SK-MEL-5 (cell line): ENCODE measurements at regions not wholly inside any gene's neighbourhood (a gene's known extent, or its start where the extent isn't known, plus 50 kb on each side); places are given as distances from the start of the nearest gene placed in this dataset.

Experiments
- DNase-seq: peaks from one replicate; pipeline ENCODE4 v3.0.0-alpha.2; 2016; ENCODE audit warnings: low read depth, low spot score
- in situ Hi-C: cut with HindIII; loops from 2 replicates; pipeline ENCODE4 v1.10.0; 2016; ENCODE audit warnings: low sequenced_read_pairs, high pct_unique_total_duplicates, low pct_unique_long_range_greater_than_20kb

DNA sequence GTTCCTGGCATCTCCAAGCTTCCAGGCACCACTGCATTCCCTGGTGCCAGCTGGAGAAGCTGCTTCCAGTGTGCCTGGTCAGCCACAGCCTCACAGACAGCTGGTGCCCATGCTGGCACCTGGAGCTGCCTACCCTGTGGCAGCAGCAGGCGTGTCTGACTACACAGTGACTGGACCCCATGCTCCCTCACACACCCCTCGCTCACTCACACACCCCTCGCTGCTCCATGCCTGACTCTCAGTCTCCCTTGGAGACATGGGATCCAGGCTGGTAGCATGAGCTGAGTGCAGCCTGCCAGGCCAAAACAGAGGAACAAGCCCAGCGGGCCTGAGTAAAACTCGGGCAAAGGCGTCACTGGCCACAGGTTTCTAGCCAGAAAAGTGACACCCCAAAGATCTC lies 59.1 kb upstream of the SMIM36 start:
- in situ Hi-C loops, result no loop called here
- no peak for DNase-seq

DNA sequence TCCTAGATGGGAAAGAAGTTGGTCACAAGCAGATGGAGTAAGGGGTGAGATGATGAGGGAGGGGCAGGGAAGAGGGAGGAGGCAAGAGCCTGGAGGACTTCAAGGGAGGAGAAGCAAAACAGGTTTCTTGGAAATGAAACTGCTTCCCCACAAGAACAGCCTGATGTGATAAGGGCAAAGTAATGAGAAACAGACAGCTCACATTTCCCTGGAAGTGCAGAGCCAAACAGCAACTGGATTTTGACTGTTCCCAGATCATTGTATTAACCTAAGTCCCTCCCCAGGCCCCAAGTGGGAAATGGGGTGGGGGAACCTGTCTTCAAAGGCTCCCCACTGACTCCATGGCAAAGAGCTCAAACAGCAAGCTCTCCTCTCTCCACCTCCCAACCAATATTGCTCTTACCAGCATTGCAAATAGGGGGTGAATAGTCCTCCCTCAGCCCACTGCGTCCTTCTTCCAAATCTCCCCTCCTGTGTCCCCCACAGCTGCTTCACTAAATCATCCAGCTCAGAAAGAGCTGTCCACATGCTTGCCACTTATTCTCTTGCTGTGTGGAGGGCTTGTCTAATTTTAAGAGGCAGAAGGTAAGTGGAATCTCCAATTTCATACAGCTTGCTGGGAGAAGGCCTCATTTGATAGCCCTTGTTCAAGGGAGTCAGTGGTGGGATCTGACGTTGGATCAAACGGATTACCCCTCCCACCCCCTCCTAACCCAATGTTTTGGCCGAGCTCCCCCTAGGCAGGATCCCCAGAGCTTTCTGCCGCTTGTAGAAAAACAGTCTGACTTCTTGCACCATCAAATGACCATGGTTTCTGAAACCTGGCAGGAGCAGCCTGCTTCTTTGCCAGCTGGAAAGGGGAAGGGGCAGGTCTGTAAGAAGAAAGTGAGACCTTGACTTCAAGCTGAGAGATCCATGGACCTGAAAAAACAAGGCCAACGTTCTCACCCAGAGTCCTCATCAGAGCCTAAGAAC lies 56.3 kb upstream of the SMIM36 start:
- in situ Hi-C loops, result no loop called here
- no peak for DNase-seq

DNA sequence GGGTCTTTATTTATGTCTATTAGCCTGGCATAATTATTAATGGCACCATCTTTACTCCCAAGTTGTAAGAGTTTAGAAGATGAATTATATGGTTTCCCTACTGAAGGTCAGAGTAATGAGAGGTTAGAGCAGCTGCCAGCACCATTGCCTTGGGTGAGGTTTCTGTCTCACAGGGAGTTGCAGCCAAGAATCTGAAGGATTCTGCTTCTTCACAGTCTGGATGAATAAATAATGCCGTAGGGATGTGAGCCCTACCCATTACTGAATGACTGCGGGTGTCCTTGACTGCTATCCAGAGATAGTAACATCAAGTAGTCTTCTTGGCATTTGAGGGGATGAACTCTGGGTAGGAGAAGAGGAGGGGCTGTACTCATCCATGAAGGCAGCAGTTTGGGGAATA lies 52.8 kb upstream of the SMIM36 start:
- DNase-seq, result no peak
- in situ Hi-C loops, result no loop called here

DNA sequence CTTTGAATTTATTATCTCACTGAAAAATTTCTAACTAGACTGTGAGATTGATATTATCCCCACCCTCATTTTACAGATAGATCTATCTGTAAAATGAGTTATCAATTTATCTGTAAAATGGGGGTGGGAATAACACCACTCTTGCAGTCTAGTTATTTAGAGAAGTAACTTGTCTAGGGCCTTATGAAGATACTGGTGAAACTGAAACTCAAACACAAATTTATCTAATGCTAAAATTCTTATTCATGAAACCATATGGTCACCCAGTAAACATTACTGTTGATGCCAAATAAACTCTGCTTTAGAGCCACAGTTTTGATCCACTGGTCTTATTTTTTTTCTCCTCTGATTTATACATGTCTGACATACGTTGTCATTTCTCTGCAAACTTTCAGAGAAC lies 52.1 kb upstream of the SMIM36 start:
- DNase-seq, result no peak
- in situ Hi-C loops, result no loop called here

DNA sequence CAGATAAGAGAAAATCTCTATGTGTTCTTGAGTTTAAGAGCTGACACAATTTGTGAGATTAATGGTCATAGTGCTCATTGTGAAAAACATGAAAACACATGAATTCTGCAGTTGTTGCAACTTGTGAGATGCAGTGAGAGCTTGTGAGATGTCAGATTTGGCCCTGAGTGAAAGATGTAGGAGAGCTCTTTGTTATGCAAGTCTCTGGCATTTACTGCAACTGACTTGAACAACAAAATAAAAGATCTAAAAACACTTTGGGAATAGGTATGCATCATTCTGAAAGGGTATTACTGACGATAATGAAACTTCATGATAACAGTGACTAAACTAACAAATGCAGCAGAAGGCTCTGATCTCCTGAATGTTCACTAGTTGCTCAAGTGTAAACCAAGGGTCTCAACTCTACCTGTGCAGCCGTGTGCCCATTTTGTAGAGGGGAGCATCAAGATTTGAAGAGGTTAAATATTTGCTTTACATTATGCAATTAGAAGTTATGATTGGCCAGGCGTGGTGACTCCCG lies 50.8 kb upstream of the SMIM36 start:
- in situ Hi-C loops, result no loop called here
- DNase-seq, result no peak

DNA sequence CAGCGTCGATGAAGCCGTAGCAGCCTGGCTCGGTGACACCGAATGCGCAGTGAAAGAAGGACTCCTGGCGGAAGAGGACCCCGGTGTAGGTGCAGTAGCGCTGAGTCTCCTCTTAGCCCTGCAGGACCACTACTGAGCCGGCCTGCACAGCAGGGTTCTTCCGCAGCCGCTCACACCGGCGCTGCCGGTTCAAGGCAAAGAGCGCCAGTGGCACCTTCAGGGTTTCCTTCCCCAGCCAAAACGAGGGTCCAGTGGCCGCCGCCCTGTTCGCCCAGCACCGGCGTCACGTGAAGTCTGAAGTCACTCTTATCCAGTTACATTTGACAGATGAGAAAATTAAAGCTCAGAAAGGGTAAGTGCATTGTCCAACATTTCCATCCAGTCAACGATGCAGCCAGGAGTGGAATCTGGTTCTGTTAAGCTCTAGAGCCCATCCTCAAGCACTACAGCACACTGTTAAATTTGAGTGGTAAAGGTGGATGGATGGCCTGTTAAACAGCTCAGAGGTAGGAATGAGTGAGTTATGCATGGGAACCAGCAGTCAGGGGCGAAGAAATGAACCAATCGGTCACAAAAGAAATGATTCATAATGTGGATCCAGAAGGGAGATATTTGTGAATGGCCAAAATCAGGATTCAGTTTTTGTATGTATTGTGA lies 50.2 kb upstream of the SMIM36 start:
- in situ Hi-C loops, result no loop called here
- no peak for DNase-seq
